ENCODE measurements at regions not wholly inside any gene's neighbourhood (a gene's known extent, or its start where the extent isn't known, plus 50 kb on each side); places are given as distances from the start of the nearest gene placed in this dataset.

- H3K36me3 ChIP-seq, result no peaks in the 10 kb centered on the region
- DNase-seq, result no peak
- peaks cover 4% of the 10 kb centered on the region for H3K4me1 ChIP-seq (ENCODE audit: insufficient read depth)
- H3K9me3 ChIP-seq, result no peaks in the 10 kb centered on the region
- 81 to 90% (median 89%) methylated on average over 1 of the region's 1 CpG for WGBS, 3 donors
- intact Hi-C loops (cut with DNase I), result no loop called here
- TF ChIP-seq POLR2A (IDR thresholded peaks at IDR 0.05) (no peak), EP300 (IDR thresholded peaks at IDR 0.05) (no peak)
- TF ChIP-seq, protein P1, sequence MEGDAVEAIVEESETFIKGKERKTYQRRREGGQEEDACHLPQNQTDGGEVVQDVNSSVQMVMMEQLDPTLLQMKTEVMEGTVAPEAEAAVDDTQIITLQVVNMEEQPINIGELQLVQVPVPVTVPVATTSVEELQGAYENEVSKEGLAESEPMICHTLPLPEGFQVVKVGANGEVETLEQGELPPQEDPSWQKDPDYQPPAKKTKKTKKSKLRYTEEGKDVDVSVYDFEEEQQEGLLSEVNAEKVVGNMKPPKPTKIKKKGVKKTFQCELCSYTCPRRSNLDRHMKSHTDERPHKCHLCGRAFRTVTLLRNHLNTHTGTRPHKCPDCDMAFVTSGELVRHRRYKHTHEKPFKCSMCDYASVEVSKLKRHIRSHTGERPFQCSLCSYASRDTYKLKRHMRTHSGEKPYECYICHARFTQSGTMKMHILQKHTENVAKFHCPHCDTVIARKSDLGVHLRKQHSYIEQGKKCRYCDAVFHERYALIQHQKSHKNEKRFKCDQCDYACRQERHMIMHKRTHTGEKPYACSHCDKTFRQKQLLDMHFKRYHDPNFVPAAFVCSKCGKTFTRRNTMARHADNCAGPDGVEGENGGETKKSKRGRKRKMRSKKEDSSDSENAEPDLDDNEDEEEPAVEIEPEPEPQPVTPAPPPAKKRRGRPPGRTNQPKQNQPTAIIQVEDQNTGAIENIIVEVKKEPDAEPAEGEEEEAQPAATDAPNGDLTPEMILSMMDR (IDR thresholded peaks at IDR 0.05), result no peak
- no peak overlapping the region for H3K4me3 ChIP-seq
- H3K27me3 ChIP-seq, result no peaks in the 10 kb centered on the region
- no peak overlapping the region for H3K27ac ChIP-seq
These were observed 495.1 kb downstream of the PLPP3 start for GRCh38 chr1:56084246-56084645.

DNA sequence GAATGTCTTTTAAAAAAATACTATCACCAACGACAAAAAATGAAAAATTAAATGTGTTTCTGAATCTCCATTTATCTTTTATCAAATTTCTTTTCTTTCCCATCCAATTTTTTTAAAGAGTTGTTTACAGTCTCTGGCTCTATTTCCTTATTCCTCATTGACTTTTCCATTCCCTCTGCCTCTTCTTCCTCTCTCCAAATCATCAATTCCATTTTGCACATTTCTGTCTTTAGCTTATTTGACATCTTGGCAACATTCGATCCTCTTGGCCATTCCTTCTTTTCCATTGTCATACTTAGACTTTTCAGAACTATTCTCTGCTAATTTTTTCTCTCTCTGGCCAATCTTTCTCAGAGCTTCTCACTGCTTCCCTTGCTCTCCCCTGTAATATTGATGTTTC lies 497.6 kb downstream of the PLPP3 start:
- Histone ChIP-seq H3K4me1 (ENCODE audit: insufficient read depth) (peaks cover 4% of the 10 kb centered on the region), H3K9me3 (no peaks in the 10 kb centered on the region), H3K27ac (no peak overlapping the region), H3K27me3 (no peaks in the 10 kb centered on the region), H3K4me3 (no peak overlapping the region), H3K36me3 (no peaks in the 10 kb centered on the region)
- TF ChIP-seq, protein P1 (IDR thresholded peaks at IDR 0.05), result no peak
- no peak for TF ChIP-seq EP300 (IDR thresholded peaks at IDR 0.05)
- TF ChIP-seq POLR2A (IDR thresholded peaks at IDR 0.05), result no peak
- WGBS, 3 donors, result 33 to 42% (median 38%) methylated on average over 2 of the region's 2 CpGs
- intact Hi-C loops (cut with DNase I), result no loop called here
- no peak for DNase-seq

DNA sequence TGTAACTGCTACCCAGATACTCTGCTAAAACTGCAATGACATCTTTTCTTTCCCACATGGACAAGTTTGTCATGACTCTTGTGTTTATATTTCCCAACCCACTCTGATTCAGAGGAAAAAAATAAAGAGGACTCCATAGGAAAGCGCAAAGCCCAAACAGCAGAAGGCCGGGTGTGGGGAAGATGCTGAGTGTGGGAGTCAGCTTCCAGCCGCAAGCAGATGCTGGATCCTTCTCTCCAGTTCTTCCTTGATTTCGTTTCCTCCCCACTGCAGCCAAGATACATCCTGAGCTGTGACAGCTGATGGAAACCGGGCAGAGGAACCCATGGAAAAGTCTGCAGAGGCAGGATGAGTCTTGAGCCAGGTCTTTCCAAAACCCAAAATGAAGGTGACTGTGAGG lies 498.2 kb downstream of the PLPP3 start:
- intact Hi-C loops (cut with DNase I), result no loop called here
- peak overlapping the region in 1 of 2 donors; percentile 8 for H3K27ac ChIP-seq
- DNase-seq, result peak; percentile 21 to 57 (median 31)

DNA sequence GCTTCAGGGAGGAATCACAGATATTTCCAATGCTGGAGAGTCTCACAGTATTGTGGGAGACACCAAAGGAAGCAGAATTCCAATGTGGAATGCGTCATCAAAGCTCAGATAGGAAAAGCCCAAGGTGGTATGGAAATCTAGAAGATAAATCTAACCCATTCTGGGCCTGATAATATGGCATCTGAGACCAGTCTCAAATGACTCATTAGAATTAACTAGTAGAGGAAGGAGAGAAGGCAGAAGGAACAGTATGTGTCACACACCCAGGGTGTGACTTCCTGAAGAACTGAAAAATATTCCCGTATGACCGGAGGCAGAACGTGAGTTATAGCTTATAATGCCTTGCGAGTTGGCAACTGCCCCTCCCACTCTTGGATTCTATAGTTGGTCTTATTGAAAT lies 499.2 kb downstream of the PLPP3 start:
- Histone ChIP-seq H3K9me3 (no peaks in the 10 kb centered on the region), H3K27ac (no peak overlapping the region), H3K36me3 (no peaks in the 10 kb centered on the region), H3K27me3 (no peaks in the 10 kb centered on the region), H3K4me1 (ENCODE audit: insufficient read depth) (peaks cover 4% of the 10 kb centered on the region), H3K4me3 (no peak overlapping the region)
- 89 to 93% (median 93%) methylated on average over 5 of the region's 5 CpGs for WGBS, 3 donors
- TF ChIP-seq POLR2A (IDR thresholded peaks at IDR 0.05) (no peak), EP300 (IDR thresholded peaks at IDR 0.05) (no peak)
- TF ChIP-seq, protein P1 (IDR thresholded peaks at IDR 0.05), result no peak
- DNase-seq, result no peak
- intact Hi-C loops (cut with DNase I), result no loop called here

More for the DNA sequence above, 498.2 kb downstream of the PLPP3 start:
- Histone ChIP-seq H3K4me3 (no peak overlapping the region), H3K27me3 (no peaks in the 10 kb centered on the region), H3K4me1 (ENCODE audit: insufficient read depth) (peaks cover 4% of the 10 kb centered on the region), H3K36me3 (no peaks in the 10 kb centered on the region), H3K9me3 (no peaks in the 10 kb centered on the region)
- WGBS, 3 donors, result 6 to 13% (median 8%) methylated on average over 5 of the region's 5 CpGs
- TF ChIP-seq EP300 (IDR thresholded peaks at IDR 0.05) (no peak), POLR2A (IDR thresholded peaks at IDR 0.05) (no peak)
- TF ChIP-seq, protein P1 (IDR thresholded peaks at IDR 0.05), result no peak

Measured in ovary (tissue), 7 donors.